ENCODE measurements at regions not wholly inside any gene's neighbourhood (a gene's known extent, or its start where the extent isn't known, plus 50 kb on each side); places are given as distances from the start of the nearest gene placed in this dataset.
"Not testable (repeated sequence)": the region's sequence is repeated elsewhere in the genome, so short reads cannot be mapped to it uniquely, and the experiment has no call there.

DNA sequence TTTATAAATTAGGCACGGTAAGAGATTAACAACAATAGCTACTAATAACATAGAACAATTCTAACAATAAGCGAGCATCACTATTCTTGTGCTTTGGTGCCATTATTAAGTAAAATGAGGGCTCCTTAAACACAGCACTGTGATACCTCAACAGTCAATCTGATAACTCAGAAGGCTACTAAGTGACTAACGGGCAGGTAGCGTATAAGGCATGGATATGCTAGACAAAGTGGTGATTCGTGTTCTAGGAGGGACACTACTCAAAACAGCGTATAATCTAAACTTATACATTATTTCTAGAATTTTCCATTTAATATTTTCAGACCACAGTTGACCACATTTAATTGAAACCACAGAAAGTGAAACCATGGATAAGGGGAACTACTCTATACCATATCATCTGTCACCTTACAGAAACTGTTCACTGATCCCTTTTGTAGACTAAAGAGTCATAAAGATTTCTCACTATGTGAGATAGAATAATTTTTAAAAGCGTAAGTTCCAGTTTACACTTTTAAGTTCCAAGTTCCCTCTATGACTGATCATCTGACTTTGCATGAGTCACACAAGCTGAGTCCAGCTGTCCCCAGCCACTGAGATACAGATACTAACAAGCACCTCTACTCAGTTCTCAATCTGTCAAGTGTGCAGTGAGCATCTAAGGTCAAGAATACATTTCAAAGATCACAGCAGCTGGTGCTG lies 181.9 kb downstream of the SPATA31A6 start:
- CTCF ChIA-PET; H3K27me3 Mint-ChIP-seq (ENCODE audit: low read depth); intact Hi-C loops (cut with micrococcal nuclease); H3K9me3 Mint-ChIP-seq; H3K4me3 Mint-ChIP-seq; DNase-seq; H3K36me3 Mint-ChIP-seq (ENCODE audit: low read depth); H3K4me1 Mint-ChIP-seq (ENCODE audit: low read depth); H3K27ac Mint-ChIP-seq: not testable (repeated sequence)

DNA sequence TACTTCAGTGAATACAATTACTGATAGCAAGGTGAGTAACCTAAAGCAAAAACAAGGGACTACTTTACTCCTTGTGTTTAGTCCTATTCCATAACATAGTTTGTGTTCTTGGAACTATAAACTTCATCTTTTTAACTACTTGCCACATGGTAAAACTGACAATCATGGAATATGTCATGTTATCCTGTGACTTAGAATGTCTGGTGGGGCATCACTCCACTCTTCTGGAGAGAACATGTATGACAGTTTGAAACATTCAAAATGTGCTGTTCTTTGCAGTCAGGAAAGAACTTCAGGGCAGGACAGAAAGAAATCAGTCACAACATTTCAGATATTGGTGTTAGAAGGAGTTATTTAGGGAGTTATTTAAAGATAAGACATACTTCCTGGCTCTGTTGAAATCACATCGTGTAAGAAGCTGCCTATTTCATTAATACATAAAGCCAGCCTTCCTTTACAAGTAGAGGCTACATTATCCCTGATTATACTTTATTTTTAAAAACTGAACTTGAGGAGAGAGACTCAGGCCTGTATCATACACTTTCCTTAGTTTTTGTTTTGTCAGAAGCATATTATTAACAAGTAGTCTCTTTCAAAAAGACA lies 184.9 kb downstream of the SPATA31A6 start:
- H3K4me1 Mint-ChIP-seq (ENCODE audit: low read depth); H3K4me3 Mint-ChIP-seq; H3K36me3 Mint-ChIP-seq (ENCODE audit: low read depth); CTCF ChIA-PET; H3K27ac Mint-ChIP-seq; DNase-seq; H3K27me3 Mint-ChIP-seq (ENCODE audit: low read depth); intact Hi-C loops (cut with micrococcal nuclease); H3K9me3 Mint-ChIP-seq: not testable (repeated sequence)

DNA sequence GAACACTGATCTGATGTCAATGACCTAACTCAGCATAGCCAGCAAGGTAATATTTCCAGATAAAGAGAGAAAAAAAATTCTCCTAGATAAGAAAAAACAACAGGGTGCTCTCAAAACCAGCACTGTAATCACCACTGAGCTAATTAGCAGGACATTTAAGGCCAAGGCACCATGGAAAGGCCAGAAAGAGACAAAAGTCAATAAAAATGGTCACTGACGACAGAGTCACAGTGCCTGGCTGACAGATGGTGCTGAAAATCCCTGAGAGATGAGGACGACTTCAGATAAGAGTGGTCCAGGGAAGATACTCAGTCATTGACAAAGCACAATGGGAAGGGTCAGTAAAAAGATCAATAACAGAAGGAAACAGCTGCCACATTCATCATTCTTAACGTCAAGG lies 186.7 kb downstream of the SPATA31A6 start:
- CTCF ChIA-PET; H3K27ac Mint-ChIP-seq; DNase-seq; H3K9me3 Mint-ChIP-seq; H3K36me3 Mint-ChIP-seq (ENCODE audit: low read depth); H3K4me1 Mint-ChIP-seq (ENCODE audit: low read depth); H3K4me3 Mint-ChIP-seq; H3K27me3 Mint-ChIP-seq (ENCODE audit: low read depth); intact Hi-C loops (cut with micrococcal nuclease): not testable (repeated sequence)

DNA sequence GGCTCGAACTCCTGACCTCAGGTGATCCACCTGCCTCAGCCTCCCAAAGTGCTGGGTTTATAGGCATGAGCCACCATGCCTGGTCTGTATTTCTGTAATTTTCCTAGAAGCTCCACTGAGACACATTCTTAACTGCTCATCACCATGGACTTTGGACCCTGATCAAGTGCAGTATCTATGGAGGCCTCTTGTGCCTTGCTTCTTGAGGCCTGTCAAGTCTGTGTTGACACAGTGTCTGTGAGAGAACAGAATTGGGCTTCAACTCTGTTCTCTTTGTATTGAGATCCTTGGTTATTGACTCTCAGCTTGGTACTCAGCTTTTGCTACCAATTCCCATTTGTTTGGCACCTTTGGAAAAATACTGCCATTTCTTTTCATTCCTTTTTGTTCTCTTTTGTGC lies 188.0 kb downstream of the SPATA31A6 start:
- H3K27ac Mint-ChIP-seq; H3K27me3 Mint-ChIP-seq (ENCODE audit: low read depth); H3K4me1 Mint-ChIP-seq (ENCODE audit: low read depth); H3K36me3 Mint-ChIP-seq (ENCODE audit: low read depth); H3K9me3 Mint-ChIP-seq; DNase-seq; intact Hi-C loops (cut with micrococcal nuclease); H3K4me3 Mint-ChIP-seq; CTCF ChIA-PET: not testable (repeated sequence)

DNA sequence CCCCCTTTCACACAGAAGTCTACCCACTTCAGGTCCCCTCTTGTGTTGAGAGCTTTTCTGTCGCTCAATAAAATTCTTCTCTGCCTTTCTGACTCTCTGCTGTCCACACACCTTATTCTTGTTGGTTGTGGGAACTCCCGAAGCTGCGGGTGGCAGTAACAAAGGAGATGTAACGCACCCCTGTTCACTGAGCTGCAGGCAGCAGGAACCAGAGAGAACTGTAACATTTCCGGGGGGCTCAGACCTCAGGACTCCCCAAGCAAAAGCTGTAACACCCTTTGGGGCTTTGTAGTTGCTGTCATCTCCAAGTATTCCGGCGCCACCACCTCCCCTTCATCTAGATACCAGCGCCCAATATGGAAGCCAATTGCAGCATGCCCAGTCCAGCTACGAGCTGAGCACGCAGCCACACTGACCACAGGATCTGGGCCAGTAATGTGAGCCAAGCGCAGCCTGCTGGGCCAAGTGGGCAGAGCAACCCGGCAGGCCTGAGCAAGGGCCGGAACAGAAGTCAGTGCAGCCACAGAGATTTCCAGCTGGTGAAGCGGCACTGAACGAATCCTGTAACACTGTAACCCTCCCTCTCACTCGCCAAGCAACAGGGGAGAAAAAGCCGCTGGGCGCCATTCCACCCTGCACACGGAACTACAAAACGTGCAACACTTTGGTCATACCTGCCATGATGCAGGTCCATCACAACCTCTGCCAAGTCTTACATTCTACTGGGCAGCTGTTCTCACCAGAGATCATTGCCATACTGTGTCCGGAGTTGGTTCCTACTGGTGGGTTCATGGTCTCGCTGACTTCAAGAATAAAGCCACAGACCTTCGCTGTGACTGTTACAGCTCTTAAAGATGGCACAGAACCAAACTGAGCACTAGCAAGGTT lies 194.3 kb downstream of the SPATA31A6 start:
- CTCF ChIA-PET; H3K27me3 Mint-ChIP-seq (ENCODE audit: low read depth); H3K36me3 Mint-ChIP-seq (ENCODE audit: low read depth); H3K9me3 Mint-ChIP-seq; DNase-seq; H3K4me1 Mint-ChIP-seq (ENCODE audit: low read depth); intact Hi-C loops (cut with micrococcal nuclease); H3K27ac Mint-ChIP-seq; H3K4me3 Mint-ChIP-seq: not testable (repeated sequence)

DNA sequence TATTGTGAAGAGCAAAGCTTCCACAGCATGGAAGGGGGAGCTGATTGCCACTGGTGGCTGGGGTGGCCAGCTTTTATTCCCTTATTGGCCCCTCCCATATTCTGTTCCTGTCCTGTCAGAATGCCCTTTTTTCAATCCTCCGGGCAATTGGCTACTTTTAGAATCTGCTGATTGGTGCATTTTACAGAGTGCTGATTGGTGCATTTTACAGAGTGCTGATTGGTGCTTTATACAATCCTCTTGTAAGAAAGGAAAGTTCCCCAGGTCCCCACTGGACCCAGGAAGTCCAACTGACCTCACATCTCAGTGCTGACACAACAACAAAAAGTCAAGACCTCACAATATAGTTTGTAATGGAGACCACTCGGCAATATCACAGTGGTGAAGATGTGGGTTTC lies 195.0 kb downstream of the SPATA31A6 start:
- H3K4me3 Mint-ChIP-seq, result no peak overlapping the region
- no peak overlapping the region for H3K27ac Mint-ChIP-seq
- peaks cover 3% of the 10 kb centered on the region for H3K27me3 Mint-ChIP-seq (ENCODE audit: low read depth)
- H3K9me3 Mint-ChIP-seq, result peaks cover 7% of the 10 kb centered on the region
- CTCF ChIA-PET, result no interaction called here
- H3K36me3 Mint-ChIP-seq (ENCODE audit: low read depth), result no peaks in the 10 kb centered on the region
- DNase-seq, result no peak
- intact Hi-C loops (cut with micrococcal nuclease), result no loop called here
- H3K4me1 Mint-ChIP-seq (ENCODE audit: low read depth), result no peaks in the 10 kb centered on the region

DNA sequence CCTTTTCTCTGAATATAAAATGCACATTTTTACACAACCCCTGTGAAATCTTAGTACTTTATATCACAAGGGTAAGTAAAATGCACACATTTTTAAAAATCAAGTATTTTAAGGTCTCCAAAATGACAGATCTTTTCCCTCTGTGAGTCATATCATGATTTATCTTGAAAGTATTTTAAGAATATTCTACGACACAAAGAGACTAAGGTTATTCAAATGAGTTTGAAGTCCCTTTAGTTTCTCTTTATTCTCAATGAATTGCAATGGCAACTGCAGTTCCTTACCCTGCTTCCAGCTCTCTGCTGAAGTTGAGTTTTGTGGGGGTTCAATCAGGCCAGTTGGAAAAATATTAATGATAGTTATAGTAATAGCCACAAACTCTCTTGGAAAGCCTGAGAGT lies 196.1 kb downstream of the SPATA31A6 start:
- H3K27ac Mint-ChIP-seq; H3K4me3 Mint-ChIP-seq; H3K27me3 Mint-ChIP-seq (ENCODE audit: low read depth); H3K4me1 Mint-ChIP-seq (ENCODE audit: low read depth); H3K9me3 Mint-ChIP-seq; DNase-seq; intact Hi-C loops (cut with micrococcal nuclease); CTCF ChIA-PET; H3K36me3 Mint-ChIP-seq (ENCODE audit: low read depth): not testable (repeated sequence)

DNA sequence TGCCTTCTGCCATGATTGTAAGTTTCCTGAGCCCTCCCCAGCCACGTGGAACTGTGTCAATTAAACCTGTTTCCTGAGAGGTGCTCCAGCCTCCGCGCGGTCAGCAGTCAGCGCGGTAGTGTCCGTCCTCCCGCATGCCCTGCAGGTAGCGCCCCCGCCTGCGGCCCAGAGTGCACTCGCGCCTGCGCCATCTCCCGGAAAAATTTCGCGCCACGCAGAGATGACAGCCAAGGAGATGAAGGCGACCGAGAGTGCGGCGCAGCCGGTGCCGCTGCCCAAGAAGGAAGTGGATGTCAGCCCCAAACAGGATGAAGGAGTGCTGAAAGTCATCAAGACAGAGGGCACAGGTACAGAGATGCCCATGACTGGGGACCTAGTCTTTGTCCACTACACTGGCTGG lies 201.1 kb downstream of the SPATA31A6 start:
- H3K4me1 Mint-ChIP-seq (ENCODE audit: low read depth); H3K36me3 Mint-ChIP-seq (ENCODE audit: low read depth); H3K4me3 Mint-ChIP-seq; DNase-seq; intact Hi-C loops (cut with micrococcal nuclease); H3K27ac Mint-ChIP-seq; H3K9me3 Mint-ChIP-seq; CTCF ChIA-PET; H3K27me3 Mint-ChIP-seq (ENCODE audit: low read depth): not testable (repeated sequence)

DNA sequence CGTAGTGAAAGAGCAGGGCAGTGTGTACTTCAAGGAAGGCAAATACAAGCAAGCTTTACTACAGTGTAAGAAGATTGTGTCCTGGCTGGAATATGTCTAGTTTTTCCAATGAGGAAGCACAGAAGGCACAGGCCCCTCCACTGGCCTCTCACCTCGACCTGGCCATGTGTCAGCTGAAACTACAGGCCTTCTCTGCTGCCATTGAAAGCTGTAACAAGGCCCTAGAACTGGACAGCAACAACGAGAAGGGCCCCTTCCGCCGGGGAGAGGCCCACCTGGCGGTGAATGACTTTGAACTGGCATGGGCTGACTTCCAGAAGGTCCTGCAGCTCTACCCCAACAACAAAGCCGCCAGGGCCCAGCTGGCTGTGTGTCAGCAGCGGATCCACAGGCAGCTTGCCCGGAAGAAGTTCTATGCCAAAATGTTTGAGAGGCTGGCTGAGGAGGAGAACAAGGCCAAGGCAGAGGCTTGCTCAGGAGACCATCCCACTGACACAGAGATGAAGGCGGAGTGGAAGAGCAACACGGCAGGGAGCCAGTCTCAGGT lies 202.2 kb downstream of the SPATA31A6 start:
- H3K9me3 Mint-ChIP-seq; H3K27me3 Mint-ChIP-seq (ENCODE audit: low read depth); CTCF ChIA-PET; H3K4me1 Mint-ChIP-seq (ENCODE audit: low read depth); DNase-seq; H3K4me3 Mint-ChIP-seq; H3K36me3 Mint-ChIP-seq (ENCODE audit: low read depth); intact Hi-C loops (cut with micrococcal nuclease); H3K27ac Mint-ChIP-seq: not testable (repeated sequence)

DNA sequence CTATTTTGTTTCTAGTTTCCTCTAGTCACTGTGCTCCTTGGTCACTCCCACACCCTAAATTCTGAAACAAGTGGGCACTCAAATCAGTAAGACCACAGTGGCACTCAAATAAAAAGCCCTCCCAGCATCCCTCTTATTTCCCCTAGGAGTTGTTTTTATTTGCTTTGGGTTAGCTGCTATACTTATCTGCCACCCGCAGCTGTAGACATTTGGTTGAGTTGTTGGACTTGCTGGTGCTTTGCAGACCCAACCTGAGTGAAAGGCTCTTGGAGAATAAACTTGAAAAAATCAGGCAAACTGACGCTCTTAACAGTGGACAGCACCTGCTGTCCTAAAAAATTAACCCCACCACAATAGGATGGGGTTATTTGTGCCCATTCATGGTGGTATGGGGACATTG lies 203.0 kb downstream of the SPATA31A6 start:
- Mint-ChIP-seq H3K9me3 (no peaks in the 10 kb centered on the region), H3K4me3 (no peak overlapping the region), H3K4me1 (ENCODE audit: low read depth) (no peaks in the 10 kb centered on the region), H3K27me3 (ENCODE audit: low read depth) (no peaks in the 10 kb centered on the region), H3K27ac (no peak overlapping the region), H3K36me3 (ENCODE audit: low read depth) (no peaks in the 10 kb centered on the region)
- CTCF ChIA-PET, result no interaction called here
- no peak for DNase-seq
- intact Hi-C loops (cut with micrococcal nuclease), result no loop called here

DNA sequence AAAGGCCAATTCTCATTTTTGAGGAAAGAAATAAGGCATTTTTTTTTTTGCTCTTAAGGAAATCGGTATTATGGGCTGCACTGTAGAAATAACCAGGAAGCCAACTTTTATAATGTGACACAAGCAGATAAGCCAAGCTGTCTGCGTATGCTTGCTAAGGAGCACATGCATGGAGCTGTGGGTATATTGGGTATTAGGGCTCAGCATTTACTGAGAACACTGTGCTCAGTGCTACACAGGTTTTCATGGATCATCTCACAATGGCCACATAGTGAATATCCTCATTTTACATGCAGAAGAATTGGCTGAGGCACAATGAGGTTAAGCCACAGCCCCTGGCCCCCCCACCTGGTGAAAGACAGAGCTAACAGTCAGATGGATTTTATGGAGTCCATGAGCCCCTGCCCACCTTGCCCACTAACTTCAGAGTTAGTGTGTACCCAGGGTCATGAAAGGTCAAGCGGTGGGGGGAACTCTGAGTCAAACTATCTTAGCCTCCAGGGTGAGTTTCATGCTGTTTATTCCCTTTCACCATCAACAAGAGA lies 204.8 kb downstream of the SPATA31A6 start:
- no peaks in the 10 kb centered on the region for H3K4me1 Mint-ChIP-seq (ENCODE audit: low read depth)
- no peaks in the 10 kb centered on the region for H3K36me3 Mint-ChIP-seq (ENCODE audit: low read depth)
- no peaks in the 10 kb centered on the region for H3K9me3 Mint-ChIP-seq
- H3K27me3 Mint-ChIP-seq (ENCODE audit: low read depth), result no peaks in the 10 kb centered on the region
- no peak overlapping the region for H3K27ac Mint-ChIP-seq
- no peak for DNase-seq
- CTCF ChIA-PET, result no interaction called here
- H3K4me3 Mint-ChIP-seq, result no peak overlapping the region
- intact Hi-C loops (cut with micrococcal nuclease), result no loop called here

DNA sequence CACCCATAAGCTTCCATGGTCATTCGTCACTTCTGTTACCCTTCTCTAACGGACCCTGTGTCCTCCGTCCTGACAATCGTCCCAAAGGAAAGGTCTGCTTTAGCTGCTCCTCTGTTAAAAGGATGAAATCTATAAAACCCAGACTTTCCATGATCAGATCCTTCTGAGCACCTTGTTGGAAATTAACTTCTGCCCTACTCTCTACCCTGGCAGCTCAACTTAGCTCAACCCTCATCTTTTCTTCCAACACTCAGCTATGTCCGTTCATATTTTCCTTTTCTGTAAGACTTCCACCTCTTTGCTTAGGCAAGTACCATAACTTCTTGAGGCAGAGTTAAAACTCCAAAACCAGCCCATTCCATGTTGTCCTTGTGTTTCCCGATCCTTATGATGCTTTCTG lies 205.4 kb downstream of the SPATA31A6 start:
- Mint-ChIP-seq H3K9me3 (no peaks in the 10 kb centered on the region), H3K27ac (no peak overlapping the region), H3K4me1 (ENCODE audit: low read depth) (no peaks in the 10 kb centered on the region), H3K4me3 (no peak overlapping the region), H3K36me3 (ENCODE audit: low read depth) (no peaks in the 10 kb centered on the region), H3K27me3 (ENCODE audit: low read depth) (no peaks in the 10 kb centered on the region)
- intact Hi-C loops (cut with micrococcal nuclease), result no loop called here
- no peak for DNase-seq
- CTCF ChIA-PET, result no interaction called here
